Vagina (tissue), 2 donors: ENCODE measurements at regions not wholly inside any gene's neighbourhood (a gene's known extent, or its start where the extent isn't known, plus 50 kb on each side); places are given as distances from the start of the nearest gene placed in this dataset.

Experiments used
- POLR2A ChIP-seq, 2 donors: fragments of 450-650 bp; IDR thresholded peaks; one replicate each; pipeline ENCODE4 v1.6.1; 2017; ENCODE audit warnings: antibody characterized with exemption in 2 of 2, mild to moderate bottlenecking in 2 of 2, moderate library complexity in 2 of 2
- POLR2AphosphoS5 ChIP-seq, 2 donors: sonication (generic); formaldehyde crosslinking; IDR thresholded peaks; one replicate each; pipeline ENCODE4 v1.9.0; 2017; ENCODE audit warnings: antibody characterized with exemption in 2 of 2, mild to moderate bottlenecking in 2 of 2, low read depth in 1 of 2; ENCODE audit not compliant: insufficient read depth in 1 of 2
- TF ChIP-seq, protein P1 (sequence below), 3 experiments: fragments of 450-650 bp in 2 of 3; fragments of 200-600 bp in 1 of 3; sonication (generic) in 1 of 3; IDR thresholded peaks; one replicate each; pipeline ENCODE4 v1.5.1; 2017 to 2019; ENCODE audit warnings: antibody characterized with exemption in 3 of 3, mild to moderate bottlenecking in 2 of 3, moderate library complexity in 2 of 3

GRCh38 chr13:62003452-62003851, 587.8 kb upstream of the PCDH20 start:
- TF ChIP-seq, protein P1, sequence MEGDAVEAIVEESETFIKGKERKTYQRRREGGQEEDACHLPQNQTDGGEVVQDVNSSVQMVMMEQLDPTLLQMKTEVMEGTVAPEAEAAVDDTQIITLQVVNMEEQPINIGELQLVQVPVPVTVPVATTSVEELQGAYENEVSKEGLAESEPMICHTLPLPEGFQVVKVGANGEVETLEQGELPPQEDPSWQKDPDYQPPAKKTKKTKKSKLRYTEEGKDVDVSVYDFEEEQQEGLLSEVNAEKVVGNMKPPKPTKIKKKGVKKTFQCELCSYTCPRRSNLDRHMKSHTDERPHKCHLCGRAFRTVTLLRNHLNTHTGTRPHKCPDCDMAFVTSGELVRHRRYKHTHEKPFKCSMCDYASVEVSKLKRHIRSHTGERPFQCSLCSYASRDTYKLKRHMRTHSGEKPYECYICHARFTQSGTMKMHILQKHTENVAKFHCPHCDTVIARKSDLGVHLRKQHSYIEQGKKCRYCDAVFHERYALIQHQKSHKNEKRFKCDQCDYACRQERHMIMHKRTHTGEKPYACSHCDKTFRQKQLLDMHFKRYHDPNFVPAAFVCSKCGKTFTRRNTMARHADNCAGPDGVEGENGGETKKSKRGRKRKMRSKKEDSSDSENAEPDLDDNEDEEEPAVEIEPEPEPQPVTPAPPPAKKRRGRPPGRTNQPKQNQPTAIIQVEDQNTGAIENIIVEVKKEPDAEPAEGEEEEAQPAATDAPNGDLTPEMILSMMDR (IDR thresholded peaks at IDR 0.05): no peak
- no peak for TF ChIP-seq POLR2A (IDR thresholded peaks at IDR 0.05)
- no peak for TF ChIP-seq POLR2AphosphoS5 (IDR thresholded peaks at IDR 0.05; ENCODE audit: insufficient read depth in 1 of 2, low read depth in 1 of 2)
